ENCODE measurements at regions not wholly inside any gene's neighbourhood (a gene's known extent, or its start where the extent isn't known, plus 50 kb on each side); places are given as distances from the start of the nearest gene placed in this dataset.

- DNase-seq (ENCODE audit: low spot score): no peak
- no peak overlapping the region for H3K27ac Mint-ChIP-seq
- H3K27me3 Mint-ChIP-seq (ENCODE audit: low read depth): no peaks in the 10 kb centered on the region
- H3K9me3 Mint-ChIP-seq: no peaks in the 10 kb centered on the region
- H3K4me1 Mint-ChIP-seq (ENCODE audit: low read depth): no peaks in the 10 kb centered on the region
- no peak overlapping the region for H3K4me3 Mint-ChIP-seq
- H3K36me3 Mint-ChIP-seq (ENCODE audit: low read depth): no peaks in the 10 kb centered on the region
Observed at GRCh38 chr9:29969408-29969807, 2396.1 kb upstream of the C9orf72 start.

GRCh38 chr9:29969856-29970647, 2396.8 kb upstream of the C9orf72 start:
- no peaks in the 10 kb centered on the region for H3K9me3 Mint-ChIP-seq
- H3K36me3 Mint-ChIP-seq (ENCODE audit: low read depth): no peaks in the 10 kb centered on the region
- no peaks in the 10 kb centered on the region for H3K4me1 Mint-ChIP-seq (ENCODE audit: low read depth)
- H3K27ac Mint-ChIP-seq: no peak overlapping the region
- no peak for DNase-seq (ENCODE audit: low spot score)
- H3K4me3 Mint-ChIP-seq: no peak overlapping the region
- H3K27me3 Mint-ChIP-seq (ENCODE audit: low read depth): no peaks in the 10 kb centered on the region

GRCh38 chr9:29974197-29974596, 2400.9 kb upstream of the C9orf72 start:
- Mint-ChIP-seq H3K4me3 (no peak overlapping the region), H3K27ac (no peak overlapping the region), H3K4me1 (ENCODE audit: low read depth) (no peaks in the 10 kb centered on the region), H3K36me3 (ENCODE audit: low read depth) (no peaks in the 10 kb centered on the region), H3K9me3 (no peaks in the 10 kb centered on the region), H3K27me3 (ENCODE audit: low read depth) (no peaks in the 10 kb centered on the region)
- DNase-seq (ENCODE audit: low spot score): no peak

GRCh38 chr9:29976981-29977380, 2403.7 kb upstream of the C9orf72 start:
- Mint-ChIP-seq H3K4me3 (no peak overlapping the region), H3K27ac (no peak overlapping the region), H3K4me1 (ENCODE audit: low read depth) (no peaks in the 10 kb centered on the region), H3K27me3 (ENCODE audit: low read depth) (no peaks in the 10 kb centered on the region), H3K9me3 (peaks cover 3% of the 10 kb centered on the region), H3K36me3 (ENCODE audit: low read depth) (no peaks in the 10 kb centered on the region)
- DNase-seq (ENCODE audit: low spot score): no peak

- Mint-ChIP-seq H3K36me3 (ENCODE audit: low read depth) (no peaks in the 10 kb centered on the region), H3K9me3 (peaks cover 5% of the 10 kb centered on the region), H3K4me3 (no peak overlapping the region), H3K27me3 (ENCODE audit: low read depth) (no peaks in the 10 kb centered on the region), H3K27ac (no peak overlapping the region), H3K4me1 (ENCODE audit: low read depth) (no peaks in the 10 kb centered on the region)
- DNase-seq (ENCODE audit: low spot score): no peak
Observed at GRCh38 chr9:29981013-29981412, 2403.4 kb upstream of the ACO1 start.

GRCh38 chr9:29999645-30000044, 2384.8 kb upstream of the ACO1 start:
- Mint-ChIP-seq H3K36me3 (ENCODE audit: low read depth) (no peaks in the 10 kb centered on the region), H3K9me3 (peaks cover 9% of the 10 kb centered on the region), H3K27me3 (ENCODE audit: low read depth) (no peaks in the 10 kb centered on the region), H3K4me1 (ENCODE audit: low read depth) (no peaks in the 10 kb centered on the region), H3K4me3 (no peak overlapping the region), H3K27ac (no peak overlapping the region)
- DNase-seq (ENCODE audit: low spot score): no peak

- no peak overlapping the region for H3K4me3 Mint-ChIP-seq
- no peak for DNase-seq (ENCODE audit: low spot score)
- no peaks in the 10 kb centered on the region for H3K4me1 Mint-ChIP-seq (ENCODE audit: low read depth)
- H3K27me3 Mint-ChIP-seq (ENCODE audit: low read depth): no peaks in the 10 kb centered on the region
- H3K36me3 Mint-ChIP-seq (ENCODE audit: low read depth): no peaks in the 10 kb centered on the region
- H3K27ac Mint-ChIP-seq: no peak overlapping the region
- no peaks in the 10 kb centered on the region for H3K9me3 Mint-ChIP-seq
Observed at GRCh38 chr9:30010691-30011090, 2373.8 kb upstream of the ACO1 start.

GRCh38 chr9:30012622-30013021, 2371.8 kb upstream of the ACO1 start:
- Mint-ChIP-seq H3K4me3 (no peak overlapping the region), H3K36me3 (ENCODE audit: low read depth) (no peaks in the 10 kb centered on the region), H3K9me3 (no peaks in the 10 kb centered on the region), H3K27ac (no peak overlapping the region), H3K27me3 (ENCODE audit: low read depth) (no peaks in the 10 kb centered on the region), H3K4me1 (ENCODE audit: low read depth) (no peaks in the 10 kb centered on the region)
- DNase-seq (ENCODE audit: low spot score): no peak

- Mint-ChIP-seq H3K9me3 (no peaks in the 10 kb centered on the region), H3K27ac (no peak overlapping the region), H3K4me3 (no peak overlapping the region), H3K27me3 (ENCODE audit: low read depth) (no peaks in the 10 kb centered on the region), H3K4me1 (ENCODE audit: low read depth) (no peaks in the 10 kb centered on the region), H3K36me3 (ENCODE audit: low read depth) (no peaks in the 10 kb centered on the region)
- DNase-seq (ENCODE audit: low spot score): no peak
Observed at GRCh38 chr9:30015073-30015472, 2369.4 kb upstream of the ACO1 start.

- Mint-ChIP-seq H3K9me3 (no peaks in the 10 kb centered on the region), H3K27me3 (ENCODE audit: low read depth) (no peaks in the 10 kb centered on the region), H3K27ac (no peak overlapping the region), H3K4me3 (no peak overlapping the region), H3K36me3 (ENCODE audit: low read depth) (no peaks in the 10 kb centered on the region), H3K4me1 (ENCODE audit: low read depth) (no peaks in the 10 kb centered on the region)
- no peak for DNase-seq (ENCODE audit: low spot score)
Observed at GRCh38 chr9:30020161-30020560, 2364.3 kb upstream of the ACO1 start.

GRCh38 chr9:30035761-30036160, 2348.7 kb upstream of the ACO1 start:
- no peak for DNase-seq (ENCODE audit: low spot score)
- H3K27me3 Mint-ChIP-seq (ENCODE audit: low read depth): no peaks in the 10 kb centered on the region
- no peak overlapping the region for H3K4me3 Mint-ChIP-seq
- no peaks in the 10 kb centered on the region for H3K4me1 Mint-ChIP-seq (ENCODE audit: low read depth)
- no peak overlapping the region for H3K27ac Mint-ChIP-seq
- peaks cover 7% of the 10 kb centered on the region for H3K9me3 Mint-ChIP-seq
- no peaks in the 10 kb centered on the region for H3K36me3 Mint-ChIP-seq (ENCODE audit: low read depth)

- H3K36me3 Mint-ChIP-seq (ENCODE audit: low read depth): no peaks in the 10 kb centered on the region
- no peak overlapping the region for H3K27ac Mint-ChIP-seq
- no peak overlapping the region for H3K4me3 Mint-ChIP-seq
- H3K9me3 Mint-ChIP-seq: peaks cover 7% of the 10 kb centered on the region
- no peaks in the 10 kb centered on the region for H3K27me3 Mint-ChIP-seq (ENCODE audit: low read depth)
- no peak for DNase-seq (ENCODE audit: low spot score)
- H3K4me1 Mint-ChIP-seq (ENCODE audit: low read depth): no peaks in the 10 kb centered on the region
Observed at GRCh38 chr9:30036558-30036957, 2347.9 kb upstream of the ACO1 start.

GRCh38 chr9:30039712-30040111, 2344.7 kb upstream of the ACO1 start:
- Mint-ChIP-seq H3K36me3 (ENCODE audit: low read depth) (no peaks in the 10 kb centered on the region), H3K4me1 (ENCODE audit: low read depth) (no peaks in the 10 kb centered on the region), H3K9me3 (no peaks in the 10 kb centered on the region), H3K27me3 (ENCODE audit: low read depth) (no peaks in the 10 kb centered on the region), H3K27ac (no peak overlapping the region), H3K4me3 (no peak overlapping the region)
- DNase-seq (ENCODE audit: low spot score): no peak

- no peaks in the 10 kb centered on the region for H3K27me3 Mint-ChIP-seq (ENCODE audit: low read depth)
- H3K9me3 Mint-ChIP-seq: no peaks in the 10 kb centered on the region
- no peak overlapping the region for H3K4me3 Mint-ChIP-seq
- no peaks in the 10 kb centered on the region for H3K4me1 Mint-ChIP-seq (ENCODE audit: low read depth)
- H3K27ac Mint-ChIP-seq: no peak overlapping the region
- no peak for DNase-seq (ENCODE audit: low spot score)
- H3K36me3 Mint-ChIP-seq (ENCODE audit: low read depth): no peaks in the 10 kb centered on the region
Observed at GRCh38 chr9:30048396-30048795, 2336.0 kb upstream of the ACO1 start.

- Mint-ChIP-seq H3K4me1 (ENCODE audit: low read depth) (no peaks in the 10 kb centered on the region), H3K36me3 (ENCODE audit: low read depth) (no peaks in the 10 kb centered on the region), H3K27me3 (ENCODE audit: low read depth) (no peaks in the 10 kb centered on the region), H3K9me3 (no peaks in the 10 kb centered on the region), H3K4me3 (no peak overlapping the region), H3K27ac (no peak overlapping the region)
- DNase-seq (ENCODE audit: low spot score): no peak
Observed at GRCh38 chr9:30058463-30058862, 2326.0 kb upstream of the ACO1 start.

Measured in T-helper 2 cell treated with Interferon-gamma antibody and Interleukin-4, amounts not matched to agents 5 μg/mL and 100 μg/mL, for 36 hours (primary cell).